ENCODE measurements at regions not wholly inside any gene's neighbourhood (a gene's known extent, or its start where the extent isn't known, plus 50 kb on each side); places are given as distances from the start of the nearest gene placed in this dataset.
"Not testable (repeated sequence)": the region's sequence is repeated elsewhere in the genome, so short reads cannot be mapped to it uniquely, and the experiment has no call there.

DNA sequence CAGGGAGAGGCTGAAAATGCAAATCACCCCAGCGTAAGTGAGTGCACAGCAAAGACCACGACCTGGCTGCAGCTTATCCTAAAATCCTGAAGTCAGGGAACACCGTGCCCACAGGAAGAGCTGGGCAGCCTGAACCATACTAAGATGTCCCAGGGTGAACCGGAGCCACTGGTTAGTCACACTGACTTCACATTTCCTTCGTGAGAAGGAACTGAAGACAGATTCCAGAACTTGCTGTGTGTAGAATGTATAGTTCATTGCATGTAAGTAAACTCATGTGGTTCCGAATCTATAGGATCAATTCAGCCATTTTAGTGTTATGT lies 84.6 kb upstream of the NDUFV2 start:
- DNase-seq (ENCODE audit: low spot score) = no peak

DNA sequence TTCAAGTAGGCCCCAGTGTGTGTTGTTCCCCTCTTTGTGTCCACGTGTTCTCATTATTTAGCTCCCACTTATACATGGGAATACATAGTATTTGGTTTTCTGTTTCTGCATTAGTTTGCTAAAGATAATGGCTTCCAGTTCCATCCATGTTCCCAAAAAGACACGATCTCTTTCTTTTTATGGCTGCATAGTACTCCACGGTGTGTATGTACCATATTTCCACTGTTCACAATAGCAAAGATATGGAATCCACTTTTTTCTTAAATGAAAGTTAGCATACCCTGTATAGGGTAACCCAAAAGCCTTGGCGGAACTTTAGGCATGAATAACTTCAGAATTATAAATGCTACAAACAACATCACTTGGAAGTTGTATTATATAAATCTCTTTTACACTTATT lies 83.4 kb upstream of the NDUFV2 start:
- no peak for DNase-seq (ENCODE audit: low spot score)

DNA sequence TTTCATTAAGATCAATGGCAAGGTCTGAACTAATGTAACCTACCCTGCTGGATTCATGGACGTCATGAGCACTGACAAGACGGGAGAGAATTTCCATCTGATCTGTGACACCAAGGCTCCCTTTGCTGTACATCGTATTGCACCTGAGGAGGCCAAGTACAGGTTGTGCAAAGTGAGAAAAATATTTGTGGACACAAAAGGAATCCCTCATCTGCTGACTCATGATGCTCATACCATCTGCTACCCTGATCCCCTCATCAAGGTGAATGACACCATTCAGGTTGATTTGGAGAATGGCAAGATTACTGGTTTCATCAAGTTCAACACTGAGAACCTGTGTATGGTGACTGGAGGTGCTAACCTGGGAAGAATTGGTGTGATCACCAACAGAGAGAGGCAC lies 82.3 kb upstream of the NDUFV2 start:
- no peak for DNase-seq (ENCODE audit: low spot score)

DNA sequence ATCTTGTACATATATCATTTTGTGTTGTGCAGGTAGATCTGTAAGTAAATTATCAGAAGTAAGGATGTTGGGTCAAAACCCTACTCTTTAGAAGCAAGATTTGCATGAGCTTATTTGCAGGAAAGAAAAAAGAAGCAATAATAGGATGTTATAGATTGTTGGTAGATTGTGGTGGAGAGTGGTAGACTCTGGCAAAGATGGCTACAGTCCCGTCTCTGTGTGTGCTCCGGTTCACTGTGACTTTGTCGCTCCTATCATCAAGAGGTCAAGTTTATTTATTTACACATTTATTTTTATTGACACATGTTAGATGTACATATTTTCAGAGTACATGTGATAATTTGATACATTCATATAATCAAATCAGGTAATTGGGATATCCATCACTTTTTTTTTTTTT lies 81.0 kb upstream of the NDUFV2 start:
- no peak for DNase-seq (ENCODE audit: low spot score)

DNA sequence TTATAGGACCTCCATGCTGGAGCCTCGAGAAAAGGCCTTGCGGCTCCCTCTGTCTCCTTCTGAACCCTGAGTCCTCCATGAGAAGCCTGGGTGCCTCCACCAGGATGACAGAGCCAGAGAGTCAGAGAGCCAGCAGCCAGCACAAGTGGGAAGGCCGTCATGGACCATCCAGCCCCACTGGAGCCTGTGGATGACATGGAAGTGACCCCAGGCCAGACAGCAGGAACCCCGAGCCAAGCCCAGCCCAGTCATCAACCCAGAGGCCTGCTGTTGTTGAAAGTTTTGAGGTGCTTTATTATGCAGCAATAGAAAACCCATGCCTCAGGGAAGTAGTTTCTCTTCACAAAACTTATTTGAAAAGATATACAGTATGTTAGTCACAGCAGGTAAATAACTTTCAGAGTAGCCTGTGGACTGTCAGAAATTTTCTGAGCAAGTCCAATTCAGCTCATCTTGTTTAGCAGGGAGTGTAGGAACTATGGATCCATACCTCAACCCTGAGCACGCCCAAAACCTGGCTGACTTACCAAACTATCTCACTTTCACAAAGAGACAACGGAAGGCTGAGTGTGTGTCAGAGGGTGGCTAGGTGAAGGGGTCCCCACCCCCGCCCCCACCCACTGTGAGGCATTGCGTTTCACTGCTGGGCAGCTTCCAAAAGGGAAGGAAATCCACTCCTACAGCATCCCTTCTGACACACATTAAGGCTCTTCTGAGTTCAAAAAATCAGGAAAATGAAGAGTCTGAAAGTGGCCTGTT lies 79.9 kb upstream of the NDUFV2 start:
- DNase-seq (ENCODE audit: low spot score) = no peak

DNA sequence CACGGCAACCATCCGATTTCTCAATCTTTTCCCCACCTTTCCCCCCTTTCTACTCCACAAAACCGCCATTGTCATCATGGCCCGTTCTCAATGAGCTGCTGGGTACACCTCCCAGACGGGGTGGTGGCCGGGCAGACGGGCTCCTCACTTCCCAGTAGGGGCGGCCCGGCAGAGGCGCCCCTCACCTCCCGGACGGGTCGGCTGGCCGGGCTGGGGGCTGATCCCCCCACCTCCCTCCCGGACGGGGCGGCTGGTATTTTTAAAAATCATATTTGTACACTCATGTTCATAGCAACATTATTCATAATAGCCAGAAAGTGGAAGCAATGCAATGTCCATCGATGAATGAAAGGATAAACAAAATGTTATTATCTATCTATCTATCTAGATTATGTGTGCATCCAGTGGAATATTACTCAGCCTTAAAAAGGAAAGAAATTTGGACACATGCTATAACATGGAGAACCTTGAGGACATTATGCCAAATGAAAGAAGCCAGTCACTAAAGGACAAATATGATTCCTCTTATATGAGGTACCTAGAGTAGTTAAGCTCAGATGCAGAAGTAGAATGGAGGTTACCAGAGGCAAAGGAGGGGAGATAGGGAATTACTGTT lies 78.4 kb upstream of the NDUFV2 start:
- DNase-seq (ENCODE audit: low spot score) = not testable (repeated sequence)

DNA sequence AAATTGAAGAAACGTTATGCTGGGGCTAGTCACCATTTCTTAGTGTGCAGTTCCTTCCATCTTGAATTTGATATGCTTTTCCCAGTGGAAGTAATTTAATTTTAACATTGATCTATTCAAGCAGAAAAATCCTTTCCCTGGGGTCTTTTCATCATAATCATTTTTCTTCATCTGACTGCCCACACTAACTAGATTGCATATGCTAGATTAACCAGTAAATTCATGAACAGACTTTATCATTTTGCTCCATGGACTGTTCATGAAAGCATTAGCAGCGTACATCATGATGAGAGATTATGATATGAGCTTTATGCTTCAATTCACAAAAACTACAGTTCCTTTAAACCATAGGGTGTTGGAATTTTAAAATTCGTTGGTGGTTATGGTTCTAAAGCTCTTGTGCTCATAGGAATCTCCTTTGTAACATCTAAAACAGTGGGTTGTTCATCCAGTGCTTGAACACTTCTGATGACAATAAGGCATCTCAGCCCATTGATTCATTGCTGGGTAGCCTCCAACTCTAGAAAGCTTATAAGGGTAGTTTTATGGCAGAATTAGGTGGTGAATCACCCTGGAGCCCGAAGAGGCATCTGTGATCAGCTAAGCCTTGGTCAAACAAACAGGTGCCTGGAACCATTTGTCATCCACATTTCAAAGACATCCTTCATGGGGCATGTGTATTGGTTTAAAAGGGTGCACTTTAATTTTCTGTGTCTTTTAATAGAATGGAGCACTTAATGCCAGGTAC lies 77.2 kb upstream of the NDUFV2 start:
- peak; percentile 79 for DNase-seq (ENCODE audit: low spot score)

DNA sequence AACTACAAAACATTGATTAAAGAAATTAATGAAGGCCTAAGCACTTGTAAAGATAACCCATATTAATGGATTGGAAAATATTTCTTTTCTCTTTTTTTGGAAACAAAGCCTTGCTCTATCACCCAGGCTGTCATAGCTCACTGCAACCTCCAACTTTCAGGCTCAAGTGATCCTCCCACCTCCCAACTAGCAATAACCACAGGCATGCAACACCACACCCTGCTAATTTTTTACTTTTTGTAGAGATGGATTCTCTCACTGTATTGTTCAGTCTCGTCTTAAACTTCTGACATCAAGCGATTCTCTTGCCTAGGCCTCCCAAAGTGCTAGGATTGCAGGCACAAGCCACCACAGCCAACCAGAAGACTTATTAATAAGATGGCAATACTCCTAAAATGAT lies 73.4 kb upstream of the NDUFV2 start:
- no peak for DNase-seq (ENCODE audit: low spot score)

DNA sequence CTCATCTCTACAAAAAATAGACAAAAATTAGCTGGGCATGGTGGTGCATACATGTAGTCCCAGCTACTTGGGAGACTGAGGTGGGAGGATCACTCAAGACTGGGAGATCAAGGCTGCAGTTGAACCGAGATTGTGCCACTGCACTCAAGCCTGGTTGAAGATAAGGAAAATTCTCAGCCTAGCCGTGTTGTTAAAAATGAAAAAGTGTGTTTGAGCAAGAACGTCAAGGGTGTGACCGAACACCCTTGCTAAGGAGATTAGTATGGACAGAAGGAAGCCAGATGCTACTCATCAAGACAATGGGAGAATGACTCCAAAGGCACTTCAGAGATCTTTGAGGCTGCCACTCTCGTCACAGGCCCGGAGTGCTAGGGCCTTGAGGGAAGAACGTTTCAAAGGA lies 70.0 kb upstream of the NDUFV2 start:
- no peak for DNase-seq (ENCODE audit: low spot score)

DNA sequence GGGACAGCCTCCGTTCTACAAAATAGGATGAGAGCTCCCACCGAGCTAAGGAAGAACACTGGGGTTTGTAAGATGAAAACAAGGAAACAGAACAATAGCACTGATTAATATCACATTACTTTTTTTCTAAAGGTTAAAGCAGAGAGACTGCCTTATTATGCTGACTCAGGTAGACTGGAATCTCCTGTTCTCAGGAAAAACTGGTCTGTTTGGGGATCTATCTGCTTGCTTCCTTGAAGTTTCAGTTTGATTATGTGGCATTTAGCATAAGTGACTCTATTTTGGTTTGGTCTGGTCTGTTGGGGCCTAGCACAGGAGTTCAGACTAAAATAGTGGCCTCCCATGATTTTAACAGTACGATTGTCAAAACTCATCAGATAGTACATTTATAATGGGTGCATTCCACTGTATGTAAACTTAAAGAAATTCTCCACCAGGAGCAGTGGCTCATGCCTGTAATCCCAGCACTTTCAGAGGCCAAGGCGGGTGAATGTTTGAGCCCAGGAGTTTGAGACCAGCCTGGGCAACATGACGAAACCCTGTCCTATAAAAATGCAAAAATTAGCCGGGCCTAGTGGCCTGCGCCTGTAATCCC lies 64.1 kb upstream of the NDUFV2 start:
- no peak for DNase-seq (ENCODE audit: low spot score)

DNA sequence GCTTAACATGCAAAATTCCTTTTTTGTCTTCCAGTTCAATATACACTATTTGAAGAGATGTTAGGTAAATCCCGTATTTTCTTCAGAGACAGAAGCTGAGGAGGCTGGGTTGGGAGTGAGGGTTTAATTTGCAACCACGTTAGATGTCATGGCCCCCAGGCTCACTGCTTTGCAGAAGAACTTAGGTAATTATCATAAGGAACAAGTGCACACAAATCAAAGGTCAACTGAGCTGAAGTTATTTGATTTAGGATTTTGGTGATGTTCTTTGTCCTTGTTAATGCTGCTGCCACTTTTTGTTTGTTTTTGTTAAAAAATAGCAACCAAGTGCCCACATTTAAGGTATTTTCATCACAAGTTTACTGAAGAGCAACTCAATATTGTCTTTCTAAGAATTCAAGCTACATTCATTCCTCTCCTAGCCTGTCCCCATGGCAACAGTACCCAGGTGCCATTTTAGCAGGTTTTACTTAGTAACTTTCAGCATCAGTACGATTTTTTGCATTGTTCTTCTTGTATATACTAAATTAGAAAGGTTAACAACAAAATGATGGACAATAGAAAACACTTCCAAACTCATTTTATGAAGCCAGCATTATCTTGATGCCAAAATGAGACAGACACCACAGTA lies 62.9 kb upstream of the NDUFV2 start:
- DNase-seq (ENCODE audit: low spot score) = no peak

DNA sequence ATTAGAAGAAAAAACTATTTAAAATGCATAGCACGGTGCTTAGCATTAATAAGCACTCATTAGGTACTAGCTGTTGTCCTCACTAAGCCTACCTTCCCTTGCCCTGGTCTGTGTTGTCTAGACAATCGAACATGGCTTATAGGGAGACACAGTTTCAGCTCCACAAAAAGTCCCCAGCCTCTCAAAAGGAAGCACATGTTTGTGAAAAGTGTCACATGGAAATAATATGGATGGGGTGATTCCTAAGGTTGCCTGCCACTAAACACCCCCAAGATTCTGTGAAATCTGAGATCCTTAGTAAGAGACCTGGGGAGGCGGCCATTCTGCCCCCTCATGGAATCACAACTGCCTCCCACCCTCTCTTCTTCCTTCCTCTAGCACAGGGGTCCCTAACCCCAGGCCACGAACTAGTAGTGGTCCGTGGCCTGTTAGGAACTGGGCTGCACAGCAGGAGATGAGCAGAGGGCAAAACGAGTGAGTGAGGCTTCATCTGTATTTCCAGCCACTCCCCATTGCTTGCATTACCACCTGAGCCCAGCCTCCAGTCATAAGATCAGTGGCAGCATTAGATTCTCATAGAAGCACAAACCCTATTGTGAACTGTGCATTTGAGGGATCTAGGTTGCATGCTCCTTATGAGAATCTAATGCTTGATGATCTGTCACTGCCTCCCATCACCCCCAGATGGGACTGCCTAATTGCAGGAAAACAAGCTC lies 59.6 kb upstream of the NDUFV2 start:
- no peak for DNase-seq (ENCODE audit: low spot score)

DNA sequence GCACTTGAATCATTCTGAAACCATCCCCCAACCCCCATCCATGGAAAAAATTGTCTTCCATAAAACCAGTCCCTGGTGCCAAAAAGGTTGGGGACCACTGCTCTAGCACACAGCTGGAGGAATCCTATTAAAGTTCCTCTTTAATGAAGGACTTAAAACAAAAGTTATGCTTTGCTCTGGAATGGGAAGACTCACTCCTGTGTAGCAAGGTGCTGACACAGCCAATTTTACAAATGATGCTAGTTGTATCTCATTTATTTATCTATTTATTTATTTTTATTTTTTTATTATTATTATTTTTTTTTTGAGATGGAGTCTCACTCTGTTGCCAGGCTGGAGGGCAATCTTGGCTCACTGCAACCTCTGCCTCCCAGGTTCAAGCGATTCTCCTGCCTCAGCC lies 58.9 kb upstream of the NDUFV2 start:
- no peak for DNase-seq (ENCODE audit: low spot score)

DNA sequence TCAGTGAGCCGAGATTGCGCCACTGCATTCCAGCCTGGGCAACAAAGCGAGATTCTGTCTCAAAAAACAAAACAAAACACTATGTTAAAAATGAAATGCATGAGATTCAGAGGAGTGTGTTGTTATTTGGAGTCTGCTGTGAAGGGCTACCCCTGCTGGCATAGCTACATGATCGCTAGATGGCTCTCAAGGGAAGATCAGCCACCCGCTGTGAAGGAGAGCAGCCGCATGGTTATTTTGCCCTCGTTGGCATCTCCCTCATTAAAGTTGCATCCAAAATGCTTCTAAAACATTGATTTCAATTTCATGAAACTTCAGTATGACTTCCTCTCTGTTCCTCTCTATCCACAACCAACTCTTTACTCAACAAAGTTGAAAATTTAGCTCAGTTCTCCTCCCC lies 54.8 kb upstream of the NDUFV2 start:
- no peak for DNase-seq (ENCODE audit: low spot score)

DNA sequence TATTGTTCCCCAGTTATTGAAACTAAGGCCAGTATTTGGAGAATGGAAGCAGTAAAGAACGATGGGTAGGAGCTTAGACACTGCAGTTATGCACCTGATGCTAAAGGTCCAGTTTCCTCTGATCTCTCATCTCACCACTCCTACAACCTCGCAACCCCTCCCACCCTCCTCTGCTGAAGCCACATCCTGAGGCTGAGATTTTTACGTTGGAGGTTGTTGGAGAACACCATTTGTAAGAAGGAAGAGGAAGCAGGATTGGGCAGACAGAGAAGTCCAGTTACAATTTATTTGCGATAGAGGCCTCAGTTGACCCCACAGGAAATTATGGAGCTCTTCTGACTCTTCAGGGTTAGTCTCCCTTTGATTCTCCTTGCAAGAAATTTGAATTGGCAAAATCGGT lies 54.3 kb upstream of the NDUFV2 start:
- no peak for DNase-seq (ENCODE audit: low spot score)

DNA sequence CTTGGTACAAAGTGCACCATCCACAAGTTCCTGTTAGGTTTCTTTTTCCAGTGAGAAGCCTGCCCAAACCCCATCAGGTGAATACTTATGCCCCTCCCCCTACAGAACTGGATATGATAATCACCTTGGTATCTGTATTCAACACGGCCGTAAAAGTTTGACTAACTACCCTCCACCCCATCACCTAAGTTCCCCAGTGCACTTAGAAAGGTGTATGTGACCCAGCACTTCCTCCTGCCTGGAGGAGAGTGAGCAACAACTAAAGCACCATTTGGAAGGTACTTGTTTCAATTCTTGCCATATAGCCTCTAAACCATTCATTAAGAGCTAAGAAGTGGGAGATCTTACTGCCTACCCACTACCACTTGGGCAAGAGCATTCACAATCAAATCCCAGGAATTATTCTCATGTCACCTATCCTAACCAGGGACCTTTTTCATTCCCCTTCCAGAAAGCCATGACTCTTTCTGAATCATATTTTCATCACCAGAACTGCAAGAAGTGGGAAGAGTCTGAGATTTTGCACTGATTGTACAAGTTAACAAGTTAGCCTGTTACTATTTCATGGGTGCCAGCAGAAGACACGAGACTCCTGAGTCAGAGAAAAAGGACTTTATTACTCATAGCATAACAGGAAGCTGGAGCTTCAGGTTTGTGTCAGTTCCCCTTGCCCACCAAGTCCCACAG lies 53.5 kb upstream of the NDUFV2 start:
- DNase-seq (ENCODE audit: low spot score) = no peak

DNA sequence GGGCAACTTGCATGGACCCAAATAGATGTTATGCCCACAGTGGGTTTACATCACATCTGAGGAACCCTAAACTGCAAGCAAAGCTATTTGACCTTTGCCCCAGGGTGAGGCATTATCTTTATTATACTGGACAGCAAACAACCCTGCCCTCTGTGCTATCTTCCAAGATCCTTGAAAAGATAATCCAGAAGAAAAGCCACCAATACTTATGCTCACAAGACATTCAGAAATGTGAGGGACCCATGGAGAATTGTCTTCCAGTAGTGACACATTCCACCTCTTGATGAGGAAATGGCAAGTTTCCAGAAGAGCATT lies 53.0 kb upstream of the NDUFV2 start:
- no peak for DNase-seq (ENCODE audit: low spot score)

DNA sequence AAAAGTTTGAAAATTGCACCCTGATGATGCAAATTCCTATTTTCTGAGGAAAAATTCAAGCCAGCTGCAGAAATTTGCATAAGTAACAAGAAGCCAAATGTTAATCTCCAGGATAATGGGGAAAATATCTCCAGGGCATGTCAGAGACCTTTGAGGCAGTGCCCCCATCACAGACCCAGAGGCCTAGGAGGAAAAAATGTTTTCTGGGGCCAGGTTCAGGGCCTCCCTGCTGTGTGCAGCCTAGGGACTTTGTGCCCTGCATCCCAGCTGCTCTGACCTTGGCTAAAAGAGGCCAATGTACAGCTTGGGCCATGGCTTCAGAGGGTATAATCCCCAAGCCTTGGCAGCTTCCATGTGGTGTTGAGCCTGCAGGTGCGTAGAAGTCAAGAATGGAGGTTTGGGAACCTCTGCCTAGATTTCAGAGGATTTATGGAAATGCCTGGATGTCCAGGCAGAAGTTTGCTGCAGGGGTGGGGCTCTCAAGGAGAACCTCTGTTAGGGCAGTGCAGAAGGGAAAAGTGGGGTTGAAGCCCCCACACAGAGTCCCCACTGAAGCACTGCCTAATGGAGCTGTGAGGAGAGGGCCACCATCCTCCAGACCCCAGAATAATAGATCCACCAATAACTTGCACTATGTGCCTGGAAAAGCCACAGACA lies 51.7 kb upstream of the NDUFV2 start:
- DNase-seq (ENCODE audit: low spot score) = not testable (repeated sequence)

Measured in LoVo (cell line).